Neural cell (in vitro differentiated cells): ENCODE measurements at regions not wholly inside any gene's neighbourhood (a gene's known extent, or its start where the extent isn't known, plus 50 kb on each side); places are given as distances from the start of the nearest gene placed in this dataset.
A peak's percentile ranks its signal among the peaks of the same experiment; 100 is the strongest.

Experiments used
- H2AFZ ChIP-seq: fragments of 200-600, 300-800 bp; sonication (generic), shearing (Covaris generic); 2 replicates; pipeline ENCODE4 v1.6.0; 2014; ENCODE audit warnings: low read depth, mild to moderate bottlenecking, antibody characterized with exemption, low read length, moderate library complexity
- H3F3A ChIP-seq: fragments of 200-600 bp; shearing (Covaris generic); 2 replicates; pipeline ENCODE4 v1.6.1; 2016; ENCODE audit warnings: mild to moderate bottlenecking, moderate library complexity, mixed read lengths, antibody characterized with exemption, low read length; ENCODE audit not compliant: insufficient read depth, poor library complexity, severe bottlenecking
- H3K27ac ChIP-seq: fragments of 200-600, 300-800 bp; sonication (generic), shearing (Covaris generic); 2 replicates; pipeline ENCODE4 v1.5.1; 2014; ENCODE audit warnings: mild to moderate bottlenecking, low read length, moderate library complexity
- H3K27me3 ChIP-seq: fragments of 300-800, 200-600 bp; sonication (generic), shearing (Covaris generic); 2 replicates; pipeline ENCODE4 v1.6.0; 2014; ENCODE audit warnings: mild to moderate bottlenecking, low read depth, low read length, moderate library complexity; ENCODE audit not compliant: insufficient read depth
- H3K36me3 ChIP-seq: fragments of 300-800, 200-600 bp; sonication (generic), shearing (Covaris generic); 2 replicates; pipeline ENCODE4 v1.5.1; 2014; ENCODE audit warnings: mild to moderate bottlenecking, antibody characterized with exemption, low read length, moderate library complexity; ENCODE audit not compliant: insufficient read depth
- H3K4me2 ChIP-seq: fragments of 300-800, 200-600 bp; sonication (generic), shearing (Covaris generic); 2 replicates; pipeline ENCODE4 v1.6.0; 2014; ENCODE audit warnings: mild to moderate bottlenecking, low read length
- H3K4me3 ChIP-seq: fragments of 300-800, 200-600 bp; sonication (generic), shearing (Covaris generic); 2 replicates; pipeline ENCODE4 v1.5.1; 2014; ENCODE audit warnings: mild to moderate bottlenecking, low read length, moderate library complexity
- H3K79me2 ChIP-seq: fragments of 200-600 bp; shearing (Covaris generic); replicated peaks from 2 replicates; pipeline ENCODE4 v1.6.0; 2014; ENCODE audit warnings: mild to moderate bottlenecking, low read length, moderate library complexity; ENCODE audit not compliant: insufficient read depth
- H3K9ac ChIP-seq: fragments of 300-800, 200-600 bp; sonication (generic), shearing (Covaris generic); 2 replicates; pipeline ENCODE4 v1.6.1; 2016; ENCODE audit warnings: mild to moderate bottlenecking, low read length, mixed read lengths
- H3K9me2 ChIP-seq: fragments of 200-600 bp; shearing (Covaris generic); 2 replicates; pipeline ENCODE4 v1.6.1; 2016; ENCODE audit warnings: mild to moderate bottlenecking, low read length, mixed read lengths; ENCODE audit not compliant: insufficient read depth
- H3K9me3 ChIP-seq: fragments of 200-600, 300-800 bp; sonication (generic), shearing (Covaris generic); 2 replicates; pipeline ENCODE4 v1.6.1; 2016; ENCODE audit warnings: mild to moderate bottlenecking, mixed run types, low read length, moderate library complexity, mixed read lengths
- H4K20me1 ChIP-seq: fragments of 200-600 bp; shearing (Covaris generic); 2 replicates; pipeline ENCODE4 v1.6.1; 2016; ENCODE audit warnings: mild to moderate bottlenecking, mixed run types; ENCODE audit not compliant: insufficient read depth
- CTCF ChIP-seq: fragments of 450-650 bp; IDR thresholded peaks from 2 replicates; pipeline ENCODE4 v1.5.1; 2014; ENCODE audit warnings: antibody characterized with exemption, mild to moderate bottlenecking, moderate library complexity; ENCODE audit not compliant: poor library complexity, severe bottlenecking
- EP300 ChIP-seq: fragments of 450-650 bp; conservative IDR thresholded peaks from 2 replicates; pipeline ENCODE4 v1.6.1; 2014; ENCODE audit warnings: antibody characterized with exemption, mild to moderate bottlenecking, moderate library complexity; ENCODE audit not compliant: poor library complexity, severe bottlenecking
- EZH2 ChIP-seq: fragments of 200-600, 300-800 bp; shearing (Covaris generic), sonication (generic); IDR thresholded peaks from 2 replicates; pipeline ENCODE4 v1.6.1; 2014; ENCODE audit warnings: antibody characterized with exemption, low read length, borderline replicate concordance, mild to moderate bottlenecking; ENCODE audit not compliant: insufficient read depth, poor library complexity, severe bottlenecking
- MXI1 ChIP-seq: fragments of 450-650 bp; conservative IDR thresholded peaks from 2 replicates; pipeline ENCODE4 v1.6.1; 2014; ENCODE audit warnings: antibody characterized with exemption, mild to moderate bottlenecking; ENCODE audit not compliant: poor library complexity, severe bottlenecking
- POLR2AphosphoS5 ChIP-seq: IDR thresholded peaks from 2 replicates; pipeline ENCODE4 v1.6.1; 2012
- RAD21 ChIP-seq: fragments of 450-650 bp; conservative IDR thresholded peaks from 2 replicates; pipeline ENCODE4 v1.6.1; 2014; ENCODE audit warnings: antibody characterized with exemption, mild to moderate bottlenecking, moderate library complexity
- REST ChIP-seq: IDR thresholded peaks from 2 replicates; pipeline ENCODE4 v1.6.1; 2012; ENCODE audit warnings: borderline replicate concordance
- SMC3 ChIP-seq: fragments of 450-650 bp; conservative IDR thresholded peaks from 2 replicates; pipeline ENCODE4 v1.6.1; 2014; ENCODE audit warnings: antibody characterized with exemption, mild to moderate bottlenecking, moderate library complexity; ENCODE audit not compliant: poor library complexity
- TAF1 ChIP-seq: IDR thresholded peaks from 2 replicates; pipeline ENCODE4 v1.6.1; 2012; ENCODE audit warnings: low read depth

GRCh38 chr6:169921853-169922824 lies 170.7 kb downstream of the ERMARD start:
- H3K36me3 ChIP-seq = no peaks in the 10 kb centered on the region
- no peak overlapping the region for H2AFZ ChIP-seq
- no peaks in the 10 kb centered on the region for H3K27me3 ChIP-seq
- H3K27ac ChIP-seq = no peak overlapping the region
- no peak for TF ChIP-seq TAF1
- no peak for TF ChIP-seq POLR2AphosphoS5
- H3K9me3 ChIP-seq = no peaks in the 10 kb centered on the region
- no peaks in the 10 kb centered on the region for H3K9me2 ChIP-seq
- no peak overlapping the region for H3K9ac ChIP-seq
- H3F3A ChIP-seq = no peaks in the 10 kb centered on the region
- no peaks in the 10 kb centered on the region for H4K20me1 ChIP-seq
- no peaks in the 10 kb centered on the region for H3K79me2 ChIP-seq
- no peak overlapping the region for H3K4me2 ChIP-seq
- H3K4me3 ChIP-seq = no peak overlapping the region

GRCh38 chr6:169921217-169921616 lies 169.8 kb downstream of the ERMARD start:
- no peak overlapping the region for H3K27ac ChIP-seq
- H3K4me2 ChIP-seq = no peak overlapping the region
- no peak overlapping the region for H3K4me3 ChIP-seq
- H3K27me3 ChIP-seq = no peaks in the 10 kb centered on the region
- H3F3A ChIP-seq = no peaks in the 10 kb centered on the region
- H4K20me1 ChIP-seq = no peaks in the 10 kb centered on the region
- H3K79me2 ChIP-seq = no peaks in the 10 kb centered on the region
- TF ChIP-seq RAD21 (no peak), SMC3 (no peak), TAF1 (no peak), REST (no peak), CTCF (no peak), MXI1 (no peak), EP300 (peak; percentile 51), POLR2AphosphoS5 (peak; percentile 44), EZH2 (no peak)
- H2AFZ ChIP-seq = no peak overlapping the region
- H3K36me3 ChIP-seq = no peaks in the 10 kb centered on the region
- no peaks in the 10 kb centered on the region for H3K9me3 ChIP-seq
- no peaks in the 10 kb centered on the region for H3K9me2 ChIP-seq
- H3K9ac ChIP-seq = no peak overlapping the region
